GM10248 (cell line): ENCODE measurements at regions not wholly inside any gene's neighbourhood (a gene's known extent, or its start where the extent isn't known, plus 50 kb on each side); places are given as distances from the start of the nearest gene placed in this dataset.

Experiments used
- CTCF ChIA-PET: fragments of 300-600 bp; sonication (Branson Sonifier 250); formaldehyde crosslinking; extraction: SDS; loops from one replicate; lab custom pipeline; 2021; ENCODE audit warnings: antibody characterized with exemption; lab: Yijun Ruan, JAX
- POLR2A ChIA-PET: fragments of 350-650 bp; sonication (Branson Sonifier 250); formaldehyde crosslinking; extraction: SDS; loops from one replicate; lab custom pipeline; 2020; ENCODE audit warnings: antibody characterized with exemption; lab: Yijun Ruan, JAX
- DNase-seq: peaks from one replicate; pipeline ENCODE4 v3.0.0; 2012; ENCODE audit errors: extremely low spot score
- TF ChIP-seq, protein P1 (sequence below): IDR thresholded peaks from 2 replicates; pipeline ENCODE4 v1.5.1; 2012; ENCODE audit warnings: mild to moderate bottlenecking, low read depth; ENCODE audit errors: extremely low read depth, missing control alignments, control extremely low read depth

- TF ChIP-seq, protein P1, sequence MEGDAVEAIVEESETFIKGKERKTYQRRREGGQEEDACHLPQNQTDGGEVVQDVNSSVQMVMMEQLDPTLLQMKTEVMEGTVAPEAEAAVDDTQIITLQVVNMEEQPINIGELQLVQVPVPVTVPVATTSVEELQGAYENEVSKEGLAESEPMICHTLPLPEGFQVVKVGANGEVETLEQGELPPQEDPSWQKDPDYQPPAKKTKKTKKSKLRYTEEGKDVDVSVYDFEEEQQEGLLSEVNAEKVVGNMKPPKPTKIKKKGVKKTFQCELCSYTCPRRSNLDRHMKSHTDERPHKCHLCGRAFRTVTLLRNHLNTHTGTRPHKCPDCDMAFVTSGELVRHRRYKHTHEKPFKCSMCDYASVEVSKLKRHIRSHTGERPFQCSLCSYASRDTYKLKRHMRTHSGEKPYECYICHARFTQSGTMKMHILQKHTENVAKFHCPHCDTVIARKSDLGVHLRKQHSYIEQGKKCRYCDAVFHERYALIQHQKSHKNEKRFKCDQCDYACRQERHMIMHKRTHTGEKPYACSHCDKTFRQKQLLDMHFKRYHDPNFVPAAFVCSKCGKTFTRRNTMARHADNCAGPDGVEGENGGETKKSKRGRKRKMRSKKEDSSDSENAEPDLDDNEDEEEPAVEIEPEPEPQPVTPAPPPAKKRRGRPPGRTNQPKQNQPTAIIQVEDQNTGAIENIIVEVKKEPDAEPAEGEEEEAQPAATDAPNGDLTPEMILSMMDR: no peak
- ChIA-PET POLR2A (no interaction called here), CTCF (no interaction called here)
- DNase-seq: no peak
Observed at GRCh38 chr15:38144921-38145320, 107.7 kb upstream of the SPRED1 start.

DNA sequence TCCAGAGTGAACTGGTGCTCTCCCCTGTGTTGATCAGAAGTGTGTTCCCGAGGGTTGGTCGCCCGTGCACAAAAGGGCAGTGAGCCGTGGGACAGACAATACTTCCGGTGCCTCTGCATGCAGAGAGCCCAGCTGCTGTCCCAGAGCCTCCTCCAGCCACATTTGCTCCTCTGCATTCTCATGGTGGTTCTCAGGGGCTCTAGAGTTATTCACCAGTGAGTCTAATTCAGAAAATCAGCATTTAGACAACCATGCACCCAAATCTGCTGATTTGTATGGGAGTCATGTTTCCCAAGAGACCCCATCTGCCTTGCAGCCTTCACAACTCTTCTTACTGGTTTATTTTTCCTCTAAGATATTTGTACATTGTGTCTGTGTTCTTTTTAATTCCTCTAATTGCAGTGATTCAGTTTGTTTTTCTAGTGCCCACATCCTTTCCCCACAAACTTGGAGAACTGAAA lies 107.0 kb upstream of the SPRED1 start:
- no peak for DNase-seq

DNA sequence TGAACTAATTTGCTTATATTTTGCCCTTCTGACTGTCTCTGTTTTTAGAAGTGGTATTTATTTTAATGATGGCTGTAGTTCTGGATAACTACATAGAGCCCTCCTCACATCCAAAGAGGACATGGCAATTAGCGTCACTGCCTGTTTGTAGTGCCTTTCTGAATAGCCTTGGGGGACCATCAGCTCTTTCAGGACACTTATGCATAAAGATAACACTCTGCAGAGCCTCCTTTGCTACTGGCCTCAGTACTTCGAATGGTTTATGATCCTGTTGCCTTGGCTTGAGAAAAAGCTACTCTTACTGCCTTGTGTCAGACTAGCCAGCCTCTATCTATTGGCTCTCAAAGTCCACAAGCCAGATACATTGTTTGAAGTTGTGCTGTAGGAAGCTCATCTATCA lies 105.4 kb upstream of the SPRED1 start:
- no peak for DNase-seq
- CTCF ChIA-PET: interaction anchor here (1.4 to 1.9 kb wide), 3 partner anchors 19 to 243 kb away, joined by 3 to 5 read pairs (median 4); no protein-coding TSS in a partner anchor
- TF ChIP-seq, protein P1: no peak
- POLR2A ChIA-PET: no interaction called here

More for the DNA sequence above, 107.0 kb upstream of the SPRED1 start:
- ChIA-PET POLR2A (no interaction called here), CTCF (interaction anchor here (1.4 kb wide), 1 partner anchor 244 kb away, joined by 5 read pairs; no protein-coding TSS in a partner anchor)
- TF ChIP-seq, protein P1: no peak

DNA sequence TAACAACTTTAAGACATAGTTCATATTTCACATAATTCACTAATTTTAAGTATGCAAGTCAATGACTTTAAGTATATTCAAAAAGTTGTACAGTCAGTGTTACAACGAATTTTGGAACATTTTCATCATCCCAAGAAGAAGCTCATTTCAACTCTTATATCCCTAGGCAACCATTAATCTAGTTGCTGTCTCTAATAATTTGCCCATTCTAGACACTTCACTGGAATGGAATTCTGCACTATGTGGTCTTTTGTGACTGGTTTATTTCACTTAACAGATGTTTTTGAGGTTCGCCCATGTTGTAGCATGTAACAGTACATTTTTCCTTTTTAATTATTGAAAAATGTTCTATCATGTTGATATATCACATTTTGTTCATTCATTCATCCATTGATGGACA lies 104.2 kb upstream of the SPRED1 start:
- ChIA-PET POLR2A (no interaction called here), CTCF (no interaction called here)
- TF ChIP-seq, protein P1: no peak
- DNase-seq: no peak

DNA sequence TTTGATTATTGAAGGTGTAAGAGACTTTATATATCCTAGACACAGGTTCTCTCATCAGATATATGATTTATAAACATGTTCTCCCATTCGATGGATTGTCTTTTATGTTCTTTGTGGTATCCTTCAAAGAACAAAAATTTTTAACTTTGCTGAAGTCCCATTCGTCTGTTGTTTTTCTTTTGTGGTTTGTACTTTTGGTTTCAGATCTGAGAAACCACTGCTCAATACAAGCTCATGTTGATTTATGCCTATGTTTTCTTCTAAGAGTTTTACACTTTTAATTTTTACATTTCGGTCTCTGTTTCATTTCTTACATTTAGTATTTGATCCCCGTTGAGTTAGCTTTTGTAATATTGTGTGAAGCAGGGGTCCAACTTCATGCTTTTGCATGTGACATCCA lies 103.3 kb upstream of the SPRED1 start:
- TF ChIP-seq, protein P1: no peak
- no peak for DNase-seq
- POLR2A ChIA-PET: no interaction called here
- CTCF ChIA-PET: no interaction called here

DNA sequence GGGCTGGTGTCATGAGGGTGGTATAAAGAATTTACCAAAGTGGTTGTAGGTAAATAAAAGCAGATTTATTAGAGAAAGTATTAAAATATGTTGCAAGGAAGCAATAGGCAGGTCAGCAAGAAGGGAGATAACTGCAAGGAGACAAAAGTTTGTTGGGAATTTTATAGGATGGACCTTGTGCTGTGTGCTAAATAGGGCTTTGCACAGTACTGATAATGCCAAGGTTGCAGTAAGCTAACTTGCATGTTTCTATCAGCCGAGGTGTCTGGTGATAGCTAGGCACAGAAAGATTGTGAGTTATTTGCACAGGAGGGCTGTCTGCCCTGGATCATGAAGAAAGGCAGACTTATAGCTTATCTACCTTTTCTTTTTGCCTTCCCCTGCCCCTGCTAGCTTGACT lies 102.5 kb upstream of the SPRED1 start:
- DNase-seq: no peak
- TF ChIP-seq, protein P1: no peak
- ChIA-PET CTCF (no interaction called here), POLR2A (no interaction called here)

- POLR2A ChIA-PET: no interaction called here
- CTCF ChIA-PET: no interaction called here
- no peak for DNase-seq
- TF ChIP-seq, protein P1: no peak
Observed at GRCh38 chr15:38150794-38151193, 101.8 kb upstream of the SPRED1 start.
